ENCODE measurements at regions not wholly inside any gene's neighbourhood (a gene's known extent, or its start where the extent isn't known, plus 50 kb on each side); places are given as distances from the start of the nearest gene placed in this dataset.

DNA sequence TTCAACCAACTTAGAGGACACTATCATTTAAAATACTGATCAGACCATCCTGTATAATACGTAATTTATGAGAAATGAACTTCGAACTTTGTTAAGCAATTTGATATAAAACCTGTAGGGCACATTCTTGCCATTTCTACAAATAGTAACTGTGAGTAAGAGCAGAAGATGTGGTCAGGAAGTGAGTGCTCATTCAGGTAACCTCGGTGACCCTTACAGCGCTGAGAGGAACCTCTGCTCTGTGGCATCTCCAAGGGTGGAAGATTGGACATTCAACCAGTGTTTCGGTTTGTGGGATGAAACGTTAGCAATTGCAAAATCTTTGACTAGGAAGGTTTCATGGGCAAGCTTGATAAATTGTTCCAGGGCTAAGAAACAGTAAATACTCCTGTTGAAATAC lies 194.8 kb upstream of the IRX2 start:
- peaks cover 21% of the 10 kb centered on the region for H3K9me3 Mint-ChIP-seq
- no peaks in the 10 kb centered on the region for H3K36me3 Mint-ChIP-seq (ENCODE audit: low read depth)
- no peak overlapping the region for H3K4me3 Mint-ChIP-seq
- ATAC-seq (replicated peaks) = no peak
- H3K27me3 Mint-ChIP-seq = no peaks in the 10 kb centered on the region
- no peaks in the 10 kb centered on the region for H3K4me1 Mint-ChIP-seq
- no peak overlapping the region for H3K27ac Mint-ChIP-seq

- Mint-ChIP-seq H3K36me3 (ENCODE audit: low read depth) (no peaks in the 10 kb centered on the region), H3K4me1 (no peaks in the 10 kb centered on the region), H3K27me3 (no peaks in the 10 kb centered on the region), H3K4me3 (no peak overlapping the region), H3K27ac (no peak overlapping the region), H3K9me3 (no peaks in the 10 kb centered on the region)
- ATAC-seq (replicated peaks) = no peak
Observed at GRCh38 chr5:2936413-2936812, 184.9 kb upstream of the IRX2 start.

- Mint-ChIP-seq H3K4me3 (no peak overlapping the region), H3K4me1 (no peaks in the 10 kb centered on the region), H3K9me3 (no peaks in the 10 kb centered on the region), H3K27me3 (no peaks in the 10 kb centered on the region), H3K27ac (no peak overlapping the region), H3K36me3 (ENCODE audit: low read depth) (no peaks in the 10 kb centered on the region)
- ATAC-seq (replicated peaks) = no peak
Observed at GRCh38 chr5:2929779-2930178, 178.3 kb upstream of the IRX2 start.

DNA sequence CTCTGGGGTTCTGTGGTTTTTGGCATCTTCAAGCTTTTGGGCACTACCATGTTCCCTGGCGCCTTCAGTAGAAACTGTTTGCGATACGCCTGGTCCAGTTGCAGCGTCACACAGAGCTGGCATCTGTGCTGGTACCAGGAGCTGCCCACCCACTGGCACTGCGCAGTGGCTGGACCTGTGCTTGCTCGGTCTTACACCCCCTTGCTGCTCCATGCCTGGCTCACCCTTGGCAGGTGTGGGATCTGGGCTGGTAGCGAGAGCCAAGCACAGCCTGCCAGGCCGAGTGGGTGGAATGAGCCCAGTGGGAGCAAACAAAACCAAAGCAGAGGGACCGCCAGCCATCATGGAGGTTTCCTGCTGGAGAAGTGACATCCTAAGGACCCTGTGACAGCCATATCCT lies 170.2 kb upstream of the IRX2 start:
- Mint-ChIP-seq H3K36me3 (ENCODE audit: low read depth) (no peaks in the 10 kb centered on the region), H3K4me3 (no peak overlapping the region), H3K27me3 (no peaks in the 10 kb centered on the region), H3K27ac (no peak overlapping the region), H3K4me1 (no peaks in the 10 kb centered on the region), H3K9me3 (no peaks in the 10 kb centered on the region)
- ATAC-seq (replicated peaks) = no peak

DNA sequence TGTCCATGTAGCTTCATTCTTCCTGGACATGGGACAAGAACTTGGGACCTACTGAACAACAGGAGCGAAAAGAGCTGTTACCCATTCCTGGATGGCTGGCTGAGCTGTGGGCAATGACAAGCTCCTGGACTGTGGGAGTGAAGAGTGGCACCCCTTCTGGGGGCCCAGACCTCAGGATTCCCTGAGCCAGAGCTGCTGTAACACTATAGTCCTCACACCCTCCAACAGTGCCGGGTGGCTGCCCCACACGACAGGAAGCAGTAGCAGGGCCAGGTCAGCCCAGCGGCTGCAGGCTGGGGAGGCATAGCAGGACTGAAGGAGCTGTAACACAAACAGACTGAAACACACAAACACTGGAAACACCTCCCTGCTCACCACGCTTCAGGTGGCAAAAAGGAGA lies 169.7 kb upstream of the IRX2 start:
- no peak for ATAC-seq (replicated peaks)
- H3K4me1 Mint-ChIP-seq = no peaks in the 10 kb centered on the region
- no peak overlapping the region for H3K4me3 Mint-ChIP-seq
- no peaks in the 10 kb centered on the region for H3K27me3 Mint-ChIP-seq
- H3K36me3 Mint-ChIP-seq (ENCODE audit: low read depth) = no peaks in the 10 kb centered on the region
- no peak overlapping the region for H3K27ac Mint-ChIP-seq
- no peaks in the 10 kb centered on the region for H3K9me3 Mint-ChIP-seq

DNA sequence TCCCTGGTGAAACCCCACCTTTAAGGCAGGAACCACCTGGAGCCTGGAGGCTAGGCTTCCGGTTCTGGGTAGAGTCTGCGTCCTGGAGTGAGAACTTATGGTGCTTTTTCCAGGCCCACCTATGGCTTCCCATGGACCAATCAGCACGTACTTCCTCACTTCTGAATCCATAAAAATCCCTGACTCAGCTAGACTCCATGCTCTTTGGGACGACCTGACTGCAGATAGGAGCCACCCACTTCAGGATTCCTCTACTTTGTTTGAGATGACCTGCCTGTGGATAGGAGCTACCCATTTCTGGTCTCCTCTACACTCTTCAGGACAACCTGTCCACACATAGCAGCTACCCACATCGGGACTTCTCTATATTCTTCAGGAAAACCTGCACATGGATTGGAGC lies 168.8 kb upstream of the IRX2 start:
- Mint-ChIP-seq H3K27ac (no peak overlapping the region), H3K4me3 (no peak overlapping the region), H3K4me1 (no peaks in the 10 kb centered on the region), H3K27me3 (no peaks in the 10 kb centered on the region), H3K36me3 (ENCODE audit: low read depth) (no peaks in the 10 kb centered on the region), H3K9me3 (no peaks in the 10 kb centered on the region)
- no peak for ATAC-seq (replicated peaks)

DNA sequence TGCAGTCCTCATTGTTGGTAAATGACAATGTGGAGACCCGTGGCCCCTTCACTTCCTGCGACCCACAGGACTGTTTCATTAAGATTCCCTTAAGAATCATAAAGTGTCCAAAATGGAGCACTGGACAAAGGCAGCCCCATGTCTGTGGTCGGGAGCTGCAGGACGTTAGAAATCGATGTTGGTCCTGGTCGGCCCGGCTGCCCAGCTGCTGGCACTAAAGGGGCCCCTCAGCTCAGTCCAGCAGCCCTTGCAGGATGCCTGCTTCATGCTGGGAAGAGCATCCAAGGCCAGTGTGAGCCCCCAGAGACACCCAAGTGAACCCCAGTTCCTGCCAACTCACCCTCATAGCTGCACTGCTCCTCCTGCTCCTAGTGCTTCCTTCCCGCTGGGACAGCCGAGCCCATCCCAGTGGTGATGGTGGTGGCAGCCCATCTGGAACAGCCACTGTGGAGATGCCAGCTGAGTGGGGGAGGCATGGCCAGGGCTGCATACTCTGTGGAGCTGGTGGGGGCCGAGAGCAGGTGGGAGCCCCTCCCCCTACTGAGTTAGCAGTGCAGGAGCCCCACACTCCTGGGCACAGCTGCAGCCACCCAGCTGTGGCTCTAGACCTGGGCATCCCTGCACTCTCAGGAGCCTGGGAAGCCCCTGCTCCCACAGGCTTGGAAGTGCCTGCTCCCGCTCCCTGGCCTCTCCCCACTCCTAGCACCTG lies 168.0 kb upstream of the IRX2 start:
- no peaks in the 10 kb centered on the region for H3K27me3 Mint-ChIP-seq
- no peak for ATAC-seq (replicated peaks)
- peaks cover 4% of the 10 kb centered on the region for H3K9me3 Mint-ChIP-seq
- no peak overlapping the region for H3K27ac Mint-ChIP-seq
- no peak overlapping the region for H3K4me3 Mint-ChIP-seq
- no peaks in the 10 kb centered on the region for H3K4me1 Mint-ChIP-seq
- no peaks in the 10 kb centered on the region for H3K36me3 Mint-ChIP-seq (ENCODE audit: low read depth)

DNA sequence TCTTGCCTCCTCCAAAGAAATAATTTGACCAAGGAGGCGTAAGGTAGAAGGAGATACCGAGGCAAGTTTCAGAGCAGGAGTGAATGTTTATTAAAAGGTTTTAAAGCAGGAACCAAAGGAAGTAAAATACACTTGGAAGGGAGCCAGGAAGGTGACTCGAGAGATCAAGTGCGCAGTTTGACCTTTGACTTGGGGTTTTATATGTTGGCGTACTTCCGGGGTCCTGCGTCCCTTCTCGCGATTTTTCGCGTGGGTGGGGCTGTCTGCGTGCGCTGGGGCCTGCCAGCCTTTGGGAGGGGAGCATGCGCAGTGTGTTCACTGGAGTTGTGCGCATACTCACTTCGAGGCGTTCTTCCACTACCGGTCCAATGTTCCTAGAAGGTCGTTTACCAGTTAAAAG lies 166.0 kb upstream of the IRX2 start:
- no peak for ATAC-seq (replicated peaks)
- Mint-ChIP-seq H3K4me3 (no peak overlapping the region), H3K9me3 (peaks cover 13% of the 10 kb centered on the region), H3K27me3 (peaks cover 3% of the 10 kb centered on the region), H3K4me1 (no peaks in the 10 kb centered on the region), H3K27ac (no peak overlapping the region), H3K36me3 (ENCODE audit: low read depth) (no peaks in the 10 kb centered on the region)

DNA sequence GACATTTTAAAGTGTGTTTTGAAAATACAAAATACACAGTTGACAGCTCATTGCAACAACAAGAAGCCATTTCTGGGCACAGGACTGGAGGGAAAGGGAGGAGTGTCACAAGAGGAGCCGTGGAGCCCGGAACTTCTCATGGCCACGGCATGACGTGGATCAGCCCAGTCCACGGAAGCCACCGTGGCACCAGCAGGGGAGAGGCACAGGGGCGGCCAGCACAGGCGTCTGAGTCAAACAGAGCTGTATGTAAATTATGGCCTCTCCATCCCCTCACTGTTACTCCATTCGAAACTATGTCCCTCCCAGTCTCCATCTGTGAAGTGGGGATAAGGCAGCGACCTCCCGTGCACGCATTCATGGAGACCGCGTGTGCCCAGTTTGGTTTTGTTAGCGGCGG lies 165.6 kb upstream of the IRX2 start:
- Mint-ChIP-seq H3K27ac (no peak overlapping the region), H3K27me3 (peaks cover 3% of the 10 kb centered on the region), H3K9me3 (peaks cover 13% of the 10 kb centered on the region), H3K4me3 (no peak overlapping the region), H3K4me1 (no peaks in the 10 kb centered on the region), H3K36me3 (ENCODE audit: low read depth) (no peaks in the 10 kb centered on the region)
- no peak for ATAC-seq (replicated peaks)

DNA sequence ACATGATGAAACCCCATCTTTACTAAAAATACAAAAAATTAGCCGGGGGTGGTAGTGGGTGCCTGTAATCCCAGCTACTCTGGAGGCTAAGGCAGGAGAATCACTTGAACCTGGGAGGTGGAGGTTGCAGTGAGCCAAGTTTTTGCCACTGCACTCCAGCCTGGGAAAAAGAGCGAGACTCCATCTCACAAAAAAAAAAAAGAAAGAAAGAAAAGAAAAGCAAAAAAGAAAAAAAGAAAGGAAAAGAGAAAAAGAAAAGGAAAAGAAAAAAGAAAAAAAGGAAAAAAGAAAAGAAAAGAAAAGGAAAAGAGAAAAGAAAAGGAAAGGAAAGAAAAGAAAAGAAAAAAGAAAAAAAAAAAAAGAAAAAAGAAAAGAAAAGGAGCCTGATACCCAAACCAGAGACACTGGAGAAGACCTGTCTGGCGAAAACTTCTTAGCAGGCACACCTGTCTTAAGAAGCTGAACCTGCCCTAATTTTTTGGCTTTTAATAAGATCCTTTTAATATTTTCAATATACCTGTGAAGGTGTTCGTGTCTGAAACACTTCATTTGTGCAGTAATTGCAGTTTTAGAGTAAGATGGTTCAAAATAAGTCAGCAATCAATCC lies 164.7 kb upstream of the IRX2 start:
- Mint-ChIP-seq H3K9me3 (peaks cover 13% of the 10 kb centered on the region), H3K4me1 (no peaks in the 10 kb centered on the region), H3K27me3 (peaks cover 3% of the 10 kb centered on the region), H3K36me3 (ENCODE audit: low read depth) (no peaks in the 10 kb centered on the region), H3K4me3 (no peak overlapping the region), H3K27ac (no peak overlapping the region)
- ATAC-seq (replicated peaks) = no peak

- Mint-ChIP-seq H3K27ac (no peak overlapping the region), H3K36me3 (ENCODE audit: low read depth) (no peaks in the 10 kb centered on the region), H3K4me1 (no peaks in the 10 kb centered on the region), H3K4me3 (no peak overlapping the region), H3K27me3 (peaks cover 3% of the 10 kb centered on the region), H3K9me3 (peaks cover 13% of the 10 kb centered on the region)
- no peak for ATAC-seq (replicated peaks)
Observed at GRCh38 chr5:2914981-2915484, 163.6 kb upstream of the IRX2 start.

GRCh38 chr5:2914022-2914661 lies 162.7 kb upstream of the IRX2 start:
- Mint-ChIP-seq H3K36me3 (ENCODE audit: low read depth) (no peaks in the 10 kb centered on the region), H3K4me3 (no peak overlapping the region), H3K4me1 (no peaks in the 10 kb centered on the region), H3K27me3 (peaks cover 3% of the 10 kb centered on the region), H3K27ac (no peak overlapping the region), H3K9me3 (peaks cover 13% of the 10 kb centered on the region)
- no peak for ATAC-seq (replicated peaks)

DNA sequence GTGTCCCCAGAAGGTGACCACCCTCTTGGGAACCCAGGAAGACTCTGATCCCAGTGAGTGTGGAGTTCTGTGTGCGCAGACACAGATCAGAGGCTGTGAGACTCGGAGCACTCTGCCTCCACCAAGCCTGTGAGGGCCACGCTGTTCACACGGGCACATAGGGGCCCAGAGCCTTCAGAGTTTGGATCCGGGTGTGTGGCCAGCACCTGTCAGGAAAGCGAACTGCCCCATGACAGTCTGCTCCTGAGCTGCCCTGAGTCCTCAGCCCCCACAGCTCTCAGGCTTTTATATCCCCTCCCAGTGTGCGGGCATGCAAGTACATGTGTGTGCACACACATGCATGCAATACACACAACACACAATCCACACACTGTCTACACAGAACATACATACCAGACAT lies 161.8 kb upstream of the IRX2 start:
- Mint-ChIP-seq H3K9me3 (peaks cover 13% of the 10 kb centered on the region), H3K4me1 (no peaks in the 10 kb centered on the region), H3K36me3 (ENCODE audit: low read depth) (no peaks in the 10 kb centered on the region), H3K27ac (no peak overlapping the region), H3K27me3 (peaks cover 3% of the 10 kb centered on the region), H3K4me3 (no peak overlapping the region)
- no peak for ATAC-seq (replicated peaks)

- H3K4me1 Mint-ChIP-seq = no peaks in the 10 kb centered on the region
- H3K27me3 Mint-ChIP-seq = peaks cover 3% of the 10 kb centered on the region
- no peak overlapping the region for H3K4me3 Mint-ChIP-seq
- no peaks in the 10 kb centered on the region for H3K36me3 Mint-ChIP-seq (ENCODE audit: low read depth)
- no peak overlapping the region for H3K27ac Mint-ChIP-seq
- ATAC-seq (replicated peaks) = no peak
- H3K9me3 Mint-ChIP-seq = peaks cover 13% of the 10 kb centered on the region
Observed at GRCh38 chr5:2912741-2913140, 161.3 kb upstream of the IRX2 start.
